Spleen (tissue), 11 donors: ENCODE measurements at regions not wholly inside any gene's neighbourhood (a gene's known extent, or its start where the extent isn't known, plus 50 kb on each side); places are given as distances from the start of the nearest gene placed in this dataset.

ENCODE experiments used
- DNase-seq: peaks from one replicate; pipeline ENCODE4 v3.0.0-alpha.2; 2020
- H3K27ac ChIP-seq, 8 donors: fragments of 200-600 bp; sonication (generic) in 7 of 8; 1 replicate in 4 of 8; 2 replicates in 4 of 8; pipeline versions ENCODE4 v1.5.0 to v1.8.0; 2016 to 2021; ENCODE audit warnings: inconsistent platforms in 4 of 8, mild to moderate bottlenecking in 4 of 8, moderate library complexity in 1 of 8
- H3K27me3 ChIP-seq, 7 donors: fragments of 200-600 bp; sonication (generic) in 6 of 7; replicated peaks in 1 of 7; 1 replicate in 4 of 7; 2 replicates in 3 of 7; pipeline versions ENCODE4 v1.5.0 to v1.8.0; 2016 to 2021; ENCODE audit warnings: inconsistent platforms in 3 of 7, mild to moderate bottlenecking in 1 of 7
- H3K36me3 ChIP-seq, 6 donors: fragments of 200-600 bp; sonication (generic) in 5 of 6; 1 replicate in 4 of 6; 2 replicates in 2 of 6; pipeline versions ENCODE4 v1.5.0 to v1.8.0; 2016 to 2021; ENCODE audit warnings: inconsistent platforms in 2 of 6
- H3K4me1 ChIP-seq, 6 donors: fragments of 200-600 bp; sonication (generic) in 5 of 6; 1 replicate in 3 of 6; 2 replicates in 3 of 6; pipeline versions ENCODE4 v1.5.0 to v1.8.0; 2016 to 2021; ENCODE audit warnings: inconsistent platforms in 3 of 6
- H3K4me3 ChIP-seq, 8 donors: fragments of 200-600 bp; sonication (generic) in 7 of 8; 1 replicate in 4 of 8; 2 replicates in 4 of 8; pipeline versions ENCODE4 v1.5.0 to v1.8.0; 2016 to 2021; ENCODE audit warnings: inconsistent platforms in 4 of 8, mild to moderate bottlenecking in 4 of 8, moderate library complexity in 2 of 8
- H3K9me3 ChIP-seq, 8 donors: fragments of 200-600 bp; sonication (generic) in 7 of 8; 1 replicate in 4 of 8; 2 replicates in 4 of 8; pipeline versions ENCODE4 v1.5.0 to v1.8.0; 2016 to 2021; ENCODE audit warnings: inconsistent platforms in 4 of 8
- POLR2A ChIP-seq, 3 donors: fragments of 450-650 bp; IDR thresholded peaks; one replicate each; pipeline ENCODE4 v1.5.1; 2017; ENCODE audit warnings: antibody characterized with exemption in 3 of 3, mild to moderate bottlenecking in 1 of 3
- POLR2AphosphoS5 ChIP-seq, 3 donors: sonication (generic); formaldehyde crosslinking; IDR thresholded peaks; one replicate each; pipeline ENCODE4 v1.5.1; 2017; ENCODE audit warnings: antibody characterized with exemption in 3 of 3
- WGBS, 5 donors: extraction: QIAGEN DNeasy Blood & Tissue Kit in 3 of 5; methylation state at CpG; one replicate each; pipeline versions ENCODE4 v1.1.5 to v1.1.7; 2013 to 2018; 5-methylcytosine and 5-hydroxymethylcytosine counted together
- intact Hi-C: fragments of 100-400 bp; cut with DNase I; formaldehyde crosslinking; loops from one replicate; pipeline ENCODE4 v1.15.0; 2023; ENCODE audit warnings: low total_unique reads
- TF ChIP-seq, protein P1 (sequence below), 11 experiments: fragments of 200-600 bp in 7 of 11; fragments of 450-650 bp in 4 of 11; sonication (generic) in 4 of 11; IDR thresholded peaks in 8 of 11; conservative IDR thresholded peaks in 3 of 11; 1 replicate in 7 of 11; 2 replicates in 4 of 11; pipeline versions ENCODE4 v1.4.0 to v1.8.0; 2016 to 2021; ENCODE audit warnings: antibody characterized with exemption in 11 of 11, inconsistent platforms in 4 of 11, mild to moderate bottlenecking in 1 of 11
- donor health status: healthy with polysubstance abuse.
- donor health status: DM: no; HTN: no; CAD: no; lungs with moderate emphysema.
- donor health status: DM: no; HTN: no; CAD: no.
- donor health status: Bipolar disorder and iron deficiency.
- donor health status: healthy.
- donor health status: DM: no; HTN: no; CAD: no.
- donor health status: DM: yes; HTN: yes; CAD: no.

DNA sequence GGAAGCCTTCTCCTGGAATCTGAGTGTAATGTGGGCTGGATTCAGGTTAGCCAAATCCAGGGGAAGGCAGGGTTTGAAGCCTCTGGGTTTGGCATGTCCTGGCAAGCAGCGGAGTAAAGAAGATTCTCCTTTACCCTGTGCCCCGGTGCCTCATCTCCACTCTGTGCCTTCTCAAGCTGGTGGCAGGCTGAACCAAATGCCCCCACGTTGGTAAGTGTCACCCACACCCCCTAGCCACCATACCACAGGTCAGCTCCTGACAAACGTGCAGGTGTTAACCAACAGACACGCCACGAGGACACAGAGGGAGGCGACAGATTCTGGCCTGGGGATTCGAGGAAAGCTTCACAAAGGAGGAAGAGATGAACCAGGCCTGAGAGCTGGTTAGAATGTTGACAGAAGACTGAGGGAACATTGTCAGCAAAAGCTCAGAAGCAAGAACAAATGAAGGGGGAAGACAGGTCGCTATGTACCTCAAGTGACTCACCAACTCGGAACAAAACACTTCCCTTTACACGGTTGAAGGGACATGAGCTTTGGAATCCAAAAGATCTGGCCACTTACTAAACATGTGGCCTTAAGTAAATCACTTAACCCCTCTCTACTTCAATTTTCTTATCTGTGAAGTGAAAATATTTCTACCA, 85.2 kb upstream of the LCLAT1 start:
- DNase-seq, result no peak
- no peaks in the 10 kb centered on the region for H3K9me3 ChIP-seq
- intact Hi-C loops, result no loop called here
- H3K27ac ChIP-seq, result peak overlapping the region in 6 of 8 donors; percentile 27 to 58 (median 48)
- no peak overlapping the region for H3K4me3 ChIP-seq
- no peaks in the 10 kb centered on the region for H3K27me3 ChIP-seq
- 68 to 71% (median 71%) methylated on average over 11 of the region's 11 CpGs for WGBS, 5 donors
- no peaks in the 10 kb centered on the region for H3K36me3 ChIP-seq
- no peak for TF ChIP-seq POLR2A (IDR thresholded peaks at IDR 0.05)
- no peak for TF ChIP-seq POLR2AphosphoS5 (IDR thresholded peaks at IDR 0.05)
- TF ChIP-seq, protein P1, sequence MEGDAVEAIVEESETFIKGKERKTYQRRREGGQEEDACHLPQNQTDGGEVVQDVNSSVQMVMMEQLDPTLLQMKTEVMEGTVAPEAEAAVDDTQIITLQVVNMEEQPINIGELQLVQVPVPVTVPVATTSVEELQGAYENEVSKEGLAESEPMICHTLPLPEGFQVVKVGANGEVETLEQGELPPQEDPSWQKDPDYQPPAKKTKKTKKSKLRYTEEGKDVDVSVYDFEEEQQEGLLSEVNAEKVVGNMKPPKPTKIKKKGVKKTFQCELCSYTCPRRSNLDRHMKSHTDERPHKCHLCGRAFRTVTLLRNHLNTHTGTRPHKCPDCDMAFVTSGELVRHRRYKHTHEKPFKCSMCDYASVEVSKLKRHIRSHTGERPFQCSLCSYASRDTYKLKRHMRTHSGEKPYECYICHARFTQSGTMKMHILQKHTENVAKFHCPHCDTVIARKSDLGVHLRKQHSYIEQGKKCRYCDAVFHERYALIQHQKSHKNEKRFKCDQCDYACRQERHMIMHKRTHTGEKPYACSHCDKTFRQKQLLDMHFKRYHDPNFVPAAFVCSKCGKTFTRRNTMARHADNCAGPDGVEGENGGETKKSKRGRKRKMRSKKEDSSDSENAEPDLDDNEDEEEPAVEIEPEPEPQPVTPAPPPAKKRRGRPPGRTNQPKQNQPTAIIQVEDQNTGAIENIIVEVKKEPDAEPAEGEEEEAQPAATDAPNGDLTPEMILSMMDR (IDR thresholded peaks at IDR 0.05 in 8 of 11, conservative IDR thresholded peaks at IDR 0.05 in 3 of 11), result no peak
- H3K4me1 ChIP-seq, result peaks cover 2 to 48% (median 25%) of the 10 kb centered on the region in 6 donors

DNA sequence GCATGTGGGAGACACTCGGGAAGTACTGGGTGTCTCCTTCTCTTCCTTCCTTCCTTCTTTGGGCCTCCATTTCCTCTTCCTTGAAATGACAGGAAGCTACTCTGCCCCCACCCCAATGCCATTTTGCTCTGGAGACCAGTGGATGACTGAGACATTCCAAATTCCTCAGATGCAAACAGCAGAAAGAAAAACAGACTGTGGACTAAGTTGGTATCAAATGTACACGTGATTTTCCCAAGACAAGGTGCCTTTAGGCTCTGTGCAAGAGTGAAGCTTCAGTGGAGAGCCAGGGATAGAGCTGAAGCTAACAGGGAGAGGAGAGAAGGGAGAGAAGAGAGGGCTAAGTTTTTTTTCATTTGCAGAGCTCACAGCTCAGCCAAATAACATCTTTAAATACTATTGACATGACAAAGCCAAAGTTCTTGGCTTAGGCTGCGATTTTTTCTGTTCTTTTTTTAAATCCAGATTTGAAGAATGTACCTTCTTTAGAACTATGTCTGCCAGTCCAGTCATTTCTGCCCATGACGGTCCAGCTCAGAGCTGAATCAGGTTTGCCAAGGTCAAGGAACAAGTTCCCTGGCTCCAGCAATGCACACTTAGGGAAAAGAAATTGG, 84.5 kb upstream of the LCLAT1 start:
- no peak for TF ChIP-seq POLR2A (IDR thresholded peaks at IDR 0.05)
- TF ChIP-seq POLR2AphosphoS5 (IDR thresholded peaks at IDR 0.05), result no peak
- TF ChIP-seq, protein P1 (IDR thresholded peaks at IDR 0.05 in 8 of 11, conservative IDR thresholded peaks at IDR 0.05 in 3 of 11), result no peak
- H3K36me3 ChIP-seq, result no peaks in the 10 kb centered on the region
- WGBS, 5 donors, result 40 to 66% (median 55%) methylated on average over 4 of the region's 4 CpGs
- intact Hi-C loops, result no loop called here
- H3K27ac ChIP-seq, result peak overlapping the region in 6 of 8 donors; percentile 27 to 58 (median 38)
- H3K4me3 ChIP-seq, result no peak overlapping the region
- no peak for DNase-seq
- peaks cover 2 to 55% (median 25%) of the 10 kb centered on the region in 6 donors for H3K4me1 ChIP-seq
- H3K27me3 ChIP-seq, result no peaks in the 10 kb centered on the region
- H3K9me3 ChIP-seq, result no peaks in the 10 kb centered on the region

DNA sequence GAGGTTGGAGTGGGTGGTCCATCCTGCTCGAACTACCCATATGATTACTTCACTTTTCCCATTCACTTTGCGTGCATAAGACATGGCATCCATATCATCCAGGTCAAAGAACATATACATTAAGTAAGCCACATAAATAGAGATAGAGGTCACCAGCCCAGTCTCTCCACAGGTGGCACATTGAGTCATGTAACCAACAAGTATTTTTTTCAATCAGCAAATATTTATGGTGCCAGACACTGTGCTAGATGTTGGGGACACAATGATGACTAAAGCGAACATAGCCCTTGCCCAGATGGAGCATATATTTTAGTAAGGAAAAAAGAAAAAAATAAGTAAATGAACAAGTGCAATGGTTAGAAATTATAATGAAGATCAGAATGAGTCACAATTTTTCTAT, 83.6 kb upstream of the LCLAT1 start:
- H3K27ac ChIP-seq, result no peak overlapping the region
- H3K27me3 ChIP-seq, result no peaks in the 10 kb centered on the region
- no peak for DNase-seq
- no peak overlapping the region for H3K4me3 ChIP-seq
- intact Hi-C loops, result no loop called here
- H3K4me1 ChIP-seq, result peaks cover 2 to 56% (median 25%) of the 10 kb centered on the region in 6 donors
- no peaks in the 10 kb centered on the region for H3K9me3 ChIP-seq
- 89 to 97% (median 93%) methylated on average over 3 of the region's 3 CpGs for WGBS, 5 donors
- no peaks in the 10 kb centered on the region for H3K36me3 ChIP-seq
- TF ChIP-seq POLR2AphosphoS5 (IDR thresholded peaks at IDR 0.05) (no peak), POLR2A (IDR thresholded peaks at IDR 0.05) (no peak)
- TF ChIP-seq, protein P1 (IDR thresholded peaks at IDR 0.05 in 8 of 11, conservative IDR thresholded peaks at IDR 0.05 in 3 of 11), result no peak

GRCh38 chr2:30365201-30365600, 81.8 kb upstream of the LCLAT1 start:
- TF ChIP-seq POLR2AphosphoS5 (IDR thresholded peaks at IDR 0.05), result no peak
- Histone ChIP-seq H3K27ac (no peak overlapping the region), H3K27me3 (no peaks in the 10 kb centered on the region), H3K4me3 (no peak overlapping the region), H3K36me3 (no peaks in the 10 kb centered on the region), H3K4me1 (peaks cover 2 to 49% (median 25%) of the 10 kb centered on the region in 6 donors), H3K9me3 (no peaks in the 10 kb centered on the region)
- intact Hi-C loops, result no loop called here
- no peak for DNase-seq
- 93 to 98% (median 97%) methylated on average over 10 of the region's 10 CpGs for WGBS, 5 donors
